Gastrocnemius medialis (tissue), 4 donors: ENCODE measurements at regions not wholly inside any gene's neighbourhood (a gene's known extent, or its start where the extent isn't known, plus 50 kb on each side); places are given as distances from the start of the nearest gene placed in this dataset.

Experiments used
- CTCF ChIP-seq, 5 experiments: fragments of 450-650 bp in 3 of 5; fragments of 200-600 bp in 2 of 5; sonication (generic) in 2 of 5; IDR thresholded peaks in 4 of 5; conservative IDR thresholded peaks in 1 of 5; 1 replicate in 4 of 5; 2 replicates in 1 of 5; pipeline ENCODE4 v1.5.1; 2016 to 2019; ENCODE audit warnings: antibody characterized with exemption in 5 of 5, mild to moderate bottlenecking in 3 of 5, moderate library complexity in 3 of 5
- POLR2A ChIP-seq, 2 donors: fragments of 450-650 bp; IDR thresholded peaks; one replicate each; pipeline ENCODE4 v1.6.1; 2017; ENCODE audit warnings: antibody characterized with exemption in 2 of 2, mild to moderate bottlenecking in 2 of 2, moderate library complexity in 2 of 2

GRCh38 chr10:43900571-43900970, 251.9 kb upstream of the ZNF32 start:
- TF ChIP-seq CTCF (IDR thresholded peaks at IDR 0.05 in 4 of 5, conservative IDR thresholded peaks at IDR 0.05 in 1 of 5): no peak
- no peak for TF ChIP-seq POLR2A (IDR thresholded peaks at IDR 0.05)
